Activated CD8-positive, alpha-beta T cell treated with anti-CD3 and anti-CD28 coated beads, Interleukin-2, amount 10 ng/mL, durations not matched to agents 7 days and 5 days (primary cell): ENCODE measurements at regions not wholly inside any gene's neighbourhood (a gene's known extent, or its start where the extent isn't known, plus 50 kb on each side); places are given as distances from the start of the nearest gene placed in this dataset.

ENCODE experiments used
- ATAC-seq: fragments of 150-1000 bp; cut with Tn5 transposase; one replicate; pipeline ENCODE4 v1.10.0; 2021; ENCODE audit warnings: moderate library complexity
- CTCF ChIA-PET: fragments of 350-600 bp; sonication (Branson Sonifier 250); formaldehyde crosslinking; loops from one replicate; lab custom pipeline; 2021; ENCODE audit warnings: antibody characterized with exemption; lab: Charles Lee
- POLR2A ChIA-PET: fragments of 350-600 bp; sonication (Branson Sonifier 250); formaldehyde crosslinking; loops from one replicate; lab custom pipeline; 2021; ENCODE audit warnings: antibody characterized with exemption; lab: Charles Lee
- DNase-seq: peaks from one replicate; pipeline ENCODE4 v3.0.0-alpha.2; 2020
- H3K27ac Mint-ChIP-seq: one replicate; pipeline ENCODE4 v1.8.0; 2021; ENCODE audit warnings: mild to moderate bottlenecking, mixed read lengths
- H3K27me3 Mint-ChIP-seq: one replicate; pipeline ENCODE4 v1.8.0; 2021; ENCODE audit warnings: low read depth, mixed read lengths
- H3K36me3 Mint-ChIP-seq: one replicate; pipeline ENCODE4 v1.8.0; 2021; ENCODE audit warnings: low read depth, mixed read lengths
- H3K4me1 Mint-ChIP-seq: one replicate; pipeline ENCODE4 v1.8.0; 2021; ENCODE audit warnings: low read depth, mixed read lengths
- H3K4me3 Mint-ChIP-seq: one replicate; pipeline ENCODE4 v1.8.0; 2021; ENCODE audit warnings: mild to moderate bottlenecking, mixed read lengths
- H3K9me3 Mint-ChIP-seq: one replicate; pipeline ENCODE4 v1.8.0; 2022; ENCODE audit warnings: mixed read lengths; ENCODE audit not compliant: insufficient read depth

GRCh38 chr15:95119041-95119610, 887.8 kb downstream of the MCTP2 start:
- CTCF ChIA-PET = no interaction called here

GRCh38 chr15:95120595-95120994, 889.2 kb downstream of the MCTP2 start:
- POLR2A ChIA-PET = no interaction called here
- CTCF ChIA-PET = no interaction called here

More at GRCh38 chr15:95119041-95119610, 887.8 kb downstream of the MCTP2 start:
- no peak for DNase-seq
- Mint-ChIP-seq H3K27me3 (no peaks in the 10 kb centered on the region), H3K9me3 (no peaks in the 10 kb centered on the region), H3K36me3 (no peaks in the 10 kb centered on the region), H3K4me3 (no peak overlapping the region), H3K4me1 (no peaks in the 10 kb centered on the region), H3K27ac (no peak overlapping the region)
- ATAC-seq = no peak
- POLR2A ChIA-PET = no interaction called here

GRCh38 chr15:95121191-95121590, 889.8 kb downstream of the MCTP2 start:
- Mint-ChIP-seq H3K27me3 (no peaks in the 10 kb centered on the region), H3K4me1 (no peaks in the 10 kb centered on the region), H3K36me3 (no peaks in the 10 kb centered on the region), H3K9me3 (no peaks in the 10 kb centered on the region), H3K4me3 (no peak overlapping the region), H3K27ac (no peak overlapping the region)
- DNase-seq = no peak
- ChIA-PET CTCF (no interaction called here), POLR2A (no interaction called here)
- no peak for ATAC-seq

More at GRCh38 chr15:95120595-95120994, 889.2 kb downstream of the MCTP2 start:
- Mint-ChIP-seq H3K27ac (no peak overlapping the region), H3K36me3 (no peaks in the 10 kb centered on the region), H3K27me3 (no peaks in the 10 kb centered on the region), H3K4me1 (no peaks in the 10 kb centered on the region), H3K9me3 (no peaks in the 10 kb centered on the region), H3K4me3 (no peak overlapping the region)
- ATAC-seq (no peak), DNase-seq (no peak)

GRCh38 chr15:95125803-95126202, 894.4 kb downstream of the MCTP2 start:
- no peak for DNase-seq
- Mint-ChIP-seq H3K4me3 (no peak overlapping the region), H3K27me3 (no peaks in the 10 kb centered on the region), H3K36me3 (no peaks in the 10 kb centered on the region), H3K4me1 (no peaks in the 10 kb centered on the region), H3K9me3 (no peaks in the 10 kb centered on the region), H3K27ac (no peak overlapping the region)
- ATAC-seq = no peak
- POLR2A ChIA-PET = no interaction called here
- CTCF ChIA-PET = no interaction called here

GRCh38 chr15:95127356-95127755, 896.0 kb downstream of the MCTP2 start:
- no peaks in the 10 kb centered on the region for H3K36me3 Mint-ChIP-seq
- no peak overlapping the region for H3K4me3 Mint-ChIP-seq
- no peak overlapping the region for H3K27ac Mint-ChIP-seq
- ChIA-PET POLR2A (no interaction called here), CTCF (no interaction called here)
- ATAC-seq = no peak
- DNase-seq = no peak
- H3K9me3 Mint-ChIP-seq = no peaks in the 10 kb centered on the region
- H3K27me3 Mint-ChIP-seq = no peaks in the 10 kb centered on the region
- no peaks in the 10 kb centered on the region for H3K4me1 Mint-ChIP-seq

GRCh38 chr15:95129574-95129973, 898.2 kb downstream of the MCTP2 start:
- ChIA-PET POLR2A (no interaction called here), CTCF (no interaction called here)
- H3K27me3 Mint-ChIP-seq = no peaks in the 10 kb centered on the region
- H3K27ac Mint-ChIP-seq = no peak overlapping the region
- ATAC-seq (no peak), DNase-seq (no peak)
- H3K9me3 Mint-ChIP-seq = no peaks in the 10 kb centered on the region
- no peaks in the 10 kb centered on the region for H3K36me3 Mint-ChIP-seq
- no peak overlapping the region for H3K4me3 Mint-ChIP-seq
- no peaks in the 10 kb centered on the region for H3K4me1 Mint-ChIP-seq

GRCh38 chr15:95131131-95131556, 899.8 kb downstream of the MCTP2 start:
- Mint-ChIP-seq H3K27ac (no peak overlapping the region), H3K4me1 (no peaks in the 10 kb centered on the region), H3K4me3 (no peak overlapping the region), H3K36me3 (no peaks in the 10 kb centered on the region), H3K9me3 (no peaks in the 10 kb centered on the region), H3K27me3 (no peaks in the 10 kb centered on the region)
- POLR2A ChIA-PET = no interaction called here
- DNase-seq (no peak), ATAC-seq (no peak)
- CTCF ChIA-PET = no interaction called here

GRCh38 chr15:95132774-95133173, 901.4 kb downstream of the MCTP2 start:
- CTCF ChIA-PET = no interaction called here
- no peaks in the 10 kb centered on the region for H3K9me3 Mint-ChIP-seq
- H3K36me3 Mint-ChIP-seq = no peaks in the 10 kb centered on the region
- H3K4me1 Mint-ChIP-seq = no peaks in the 10 kb centered on the region
- no peak overlapping the region for H3K27ac Mint-ChIP-seq
- DNase-seq = no peak
- no peak for ATAC-seq
- POLR2A ChIA-PET = no interaction called here
- no peaks in the 10 kb centered on the region for H3K27me3 Mint-ChIP-seq
- no peak overlapping the region for H3K4me3 Mint-ChIP-seq

- H3K27ac Mint-ChIP-seq = no peak overlapping the region
- no peaks in the 10 kb centered on the region for H3K4me1 Mint-ChIP-seq
- no peaks in the 10 kb centered on the region for H3K9me3 Mint-ChIP-seq
- H3K27me3 Mint-ChIP-seq = no peaks in the 10 kb centered on the region
- H3K4me3 Mint-ChIP-seq = no peak overlapping the region
- DNase-seq = no peak
- ChIA-PET CTCF (no interaction called here), POLR2A (no interaction called here)
- H3K36me3 Mint-ChIP-seq = no peaks in the 10 kb centered on the region
- ATAC-seq = no peak
These were observed 903.2 kb downstream of the MCTP2 start for GRCh38 chr15:95134431-95135110.

GRCh38 chr15:95138604-95139270, 907.4 kb downstream of the MCTP2 start:
- ATAC-seq = no peak
- Mint-ChIP-seq H3K9me3 (no peaks in the 10 kb centered on the region), H3K4me3 (no peak overlapping the region), H3K27ac (no peak overlapping the region), H3K36me3 (no peaks in the 10 kb centered on the region), H3K27me3 (no peaks in the 10 kb centered on the region), H3K4me1 (no peaks in the 10 kb centered on the region)
- ChIA-PET CTCF (no interaction called here), POLR2A (no interaction called here)
- no peak for DNase-seq

GRCh38 chr15:95141486-95141885, 910.1 kb downstream of the MCTP2 start:
- Mint-ChIP-seq H3K4me1 (no peaks in the 10 kb centered on the region), H3K27me3 (no peaks in the 10 kb centered on the region), H3K9me3 (no peaks in the 10 kb centered on the region), H3K36me3 (no peaks in the 10 kb centered on the region), H3K4me3 (no peak overlapping the region), H3K27ac (no peak overlapping the region)
- DNase-seq (no peak), ATAC-seq (no peak)
- POLR2A ChIA-PET = no interaction called here
- CTCF ChIA-PET = no interaction called here

- POLR2A ChIA-PET = no interaction called here
- DNase-seq (no peak), ATAC-seq (no peak)
- H3K4me1 Mint-ChIP-seq = no peaks in the 10 kb centered on the region
- no peak overlapping the region for H3K4me3 Mint-ChIP-seq
- H3K9me3 Mint-ChIP-seq = no peaks in the 10 kb centered on the region
- no peaks in the 10 kb centered on the region for H3K27me3 Mint-ChIP-seq
- CTCF ChIA-PET = no interaction called here
- no peak overlapping the region for H3K27ac Mint-ChIP-seq
- H3K36me3 Mint-ChIP-seq = no peaks in the 10 kb centered on the region
These were observed 911.2 kb downstream of the MCTP2 start for GRCh38 chr15:95142531-95142930.
